HG03025 (cell line): ENCODE measurements at regions not wholly inside any gene's neighbourhood (a gene's known extent, or its start where the extent isn't known, plus 50 kb on each side); places are given as distances from the start of the nearest gene placed in this dataset.

ENCODE experiments used
- ATAC-seq: cut with Tn5 transposase; IDR thresholded peaks from one replicate; pipeline ENCODE4 v1.9.1; 2021; ENCODE audit warnings: mild to moderate bottlenecking, moderate library complexity; ENCODE audit not compliant: unreplicated experiment, low FRiP score

GRCh38 chr1:204818998-204819397 is 51.7 kb upstream of the NFASC start:
- no peak for ATAC-seq

GRCh38 chr1:204819495-204819894 is 51.2 kb upstream of the NFASC start:
- no peak for ATAC-seq
